GM21619 (cell line): ENCODE measurements at regions not wholly inside any gene's neighbourhood (a gene's known extent, or its start where the extent isn't known, plus 50 kb on each side); places are given as distances from the start of the nearest gene placed in this dataset.

Source experiments
- ATAC-seq: cut with Tn5 transposase; IDR thresholded peaks from one replicate; pipeline ENCODE4 v1.9.1; 2021; ENCODE audit not compliant: unreplicated experiment

- no peak for ATAC-seq
These were observed 82.3 kb upstream of the PHACTR2 start for GRCh38 chr6:143595251-143596036.

- no peak for ATAC-seq
These were observed 83.1 kb upstream of the PHACTR2 start for GRCh38 chr6:143594647-143595046.

- ATAC-seq = no peak
These were observed 80.8 kb upstream of the FUCA2 start for GRCh38 chr6:143592335-143592734.

- ATAC-seq = no peak
These were observed 79.9 kb upstream of the FUCA2 start for GRCh38 chr6:143591441-143591840.

- no peak for ATAC-seq
These were observed 77.6 kb upstream of the FUCA2 start for GRCh38 chr6:143589162-143589561.

GRCh38 chr6:143586557-143586956 is 75.0 kb upstream of the FUCA2 start:
- no peak for ATAC-seq

GRCh38 chr6:143585716-143586115 is 74.2 kb upstream of the FUCA2 start:
- ATAC-seq = no peak

GRCh38 chr6:143585241-143585640 is 73.7 kb upstream of the FUCA2 start:
- ATAC-seq = no peak

GRCh38 chr6:143583542-143584327 is 72.2 kb upstream of the FUCA2 start:
- no peak for ATAC-seq

GRCh38 chr6:143581835-143582480 is 70.4 kb upstream of the FUCA2 start:
- ATAC-seq = no peak

GRCh38 chr6:143579703-143580102 is 68.2 kb upstream of the FUCA2 start:
- no peak for ATAC-seq

GRCh38 chr6:143578054-143578453 is 66.5 kb upstream of the FUCA2 start:
- no peak for ATAC-seq

GRCh38 chr6:143575901-143576426 is 64.4 kb upstream of the FUCA2 start:
- ATAC-seq = no peak

GRCh38 chr6:143575440-143575839 is 63.9 kb upstream of the FUCA2 start:
- ATAC-seq = peak; percentile 96

GRCh38 chr6:143570147-143570853 is 58.8 kb upstream of the FUCA2 start:
- ATAC-seq = no peak

GRCh38 chr6:143569040-143569439 is 57.5 kb upstream of the FUCA2 start:
- no peak for ATAC-seq

GRCh38 chr6:143564484-143565017 is 53.0 kb upstream of the FUCA2 start:
- ATAC-seq = no peak

GRCh38 chr6:143562143-143562542 is 50.6 kb upstream of the FUCA2 start:
- ATAC-seq = no peak
